Astrocyte (in vitro differentiated cells and primary cell): ENCODE measurements at regions not wholly inside any gene's neighbourhood (a gene's known extent, or its start where the extent isn't known, plus 50 kb on each side); places are given as distances from the start of the nearest gene placed in this dataset.

Experiments used
- DNase-seq: peaks from one replicate; pipeline ENCODE4 v3.0.0-alpha.2; 2010; ENCODE audit warnings: low read depth
- FAIRE-seq: peaks from 2 replicates; lab custom pipeline; 2011; peaks lifted over from hg19 to GRCh38; lab: Jason Lieb, UNC
- H2AFZ ChIP-seq: 2 replicates; pipeline ENCODE4 v1.6.0; 2012; ENCODE audit warnings: low read depth, low read length, inconsistent platforms
- H3K27ac ChIP-seq: 2 replicates; pipeline ENCODE4 v1.5.1; 2011; ENCODE audit warnings: low read depth, low read length, inconsistent platforms
- H3K27me3 ChIP-seq: 2 replicates; pipeline ENCODE4 v1.6.0; 2011; ENCODE audit warnings: low read length, inconsistent platforms; ENCODE audit not compliant: insufficient read depth
- H3K36me3 ChIP-seq: 2 replicates; pipeline ENCODE4 v1.5.1; 2011; ENCODE audit warnings: low read length, inconsistent platforms; ENCODE audit not compliant: insufficient read depth
- H3K4me1 ChIP-seq: 2 replicates; pipeline ENCODE4 v1.5.1; 2011; ENCODE audit warnings: low read length, inconsistent platforms; ENCODE audit not compliant: insufficient read depth
- H3K4me2 ChIP-seq: 2 replicates; pipeline ENCODE4 v1.6.0; 2012; ENCODE audit warnings: low read length, inconsistent platforms
- H3K4me3 ChIP-seq: 2 replicates; pipeline ENCODE4 v1.5.1; 2011; ENCODE audit warnings: low read depth, mild to moderate bottlenecking, low read length, inconsistent platforms; ENCODE audit not compliant: insufficient read depth
- H3K79me2 ChIP-seq: 2 replicates; pipeline ENCODE4 v1.6.0; 2012; ENCODE audit warnings: mild to moderate bottlenecking, low read length, inconsistent platforms; ENCODE audit not compliant: insufficient read depth
- H3K9ac ChIP-seq: 2 replicates; pipeline ENCODE4 v1.6.0; 2012; ENCODE audit warnings: mild to moderate bottlenecking, low read length, inconsistent platforms
- H3K9me3 ChIP-seq: 2 replicates; pipeline ENCODE4 v1.5.1; 2012; ENCODE audit warnings: low read depth, mild to moderate bottlenecking, low read length, inconsistent platforms; ENCODE audit not compliant: insufficient read depth
- H4K20me1 ChIP-seq: 2 replicates; pipeline ENCODE4 v1.6.0; 2012; ENCODE audit warnings: low read length, inconsistent platforms; ENCODE audit not compliant: insufficient read depth
- H3K27ac Mint-ChIP-seq: one replicate; pipeline ENCODE4 v1.8.0; 2021; ENCODE audit warnings: mild to moderate bottlenecking, mixed read lengths; ENCODE audit not compliant: unreplicated experiment
- H3K27me3 Mint-ChIP-seq: one replicate; pipeline ENCODE4 v1.8.0; 2021; ENCODE audit warnings: low read depth, mixed read lengths; ENCODE audit not compliant: unreplicated experiment
- H3K36me3 Mint-ChIP-seq: one replicate; pipeline ENCODE4 v1.8.0; 2021; ENCODE audit warnings: low read depth, mixed read lengths; ENCODE audit not compliant: unreplicated experiment
- H3K4me1 Mint-ChIP-seq: one replicate; pipeline ENCODE4 v1.8.0; 2021; ENCODE audit warnings: low read depth, mixed read lengths; ENCODE audit not compliant: unreplicated experiment
- H3K4me3 Mint-ChIP-seq: one replicate; pipeline ENCODE4 v1.8.0; 2021; ENCODE audit warnings: mild to moderate bottlenecking, moderate library complexity, mixed read lengths; ENCODE audit not compliant: unreplicated experiment
- H3K9me3 Mint-ChIP-seq: one replicate; pipeline ENCODE4 v1.8.0; 2021; ENCODE audit warnings: mild to moderate bottlenecking, mixed read lengths; ENCODE audit not compliant: unreplicated experiment
- EZH2 ChIP-seq: IDR thresholded peaks from 2 replicates; pipeline ENCODE4 v1.6.1; 2012; ENCODE audit warnings: mild to moderate bottlenecking, low read length, inconsistent platforms; ENCODE audit not compliant: insufficient read depth
- TF ChIP-seq, protein P1 (sequence below): IDR thresholded peaks from 2 replicates; pipeline ENCODE4 v1.5.1; 2011; ENCODE audit warnings: low read depth, mild to moderate bottlenecking, inconsistent platforms, low read length, moderate library complexity; ENCODE audit not compliant: insufficient read depth

- no peaks in the 10 kb centered on the region for H4K20me1 ChIP-seq
- H3K27ac ChIP-seq = no peak overlapping the region
- no peak overlapping the region for H2AFZ ChIP-seq
- no peak for FAIRE-seq
- H3K4me3 ChIP-seq = no peak overlapping the region
- H3K9me3 ChIP-seq = no peaks in the 10 kb centered on the region
- H3K79me2 ChIP-seq = no peaks in the 10 kb centered on the region
- Mint-ChIP-seq H3K27me3 (no peaks in the 10 kb centered on the region), H3K36me3 (no peaks in the 10 kb centered on the region), H3K9me3 (peaks cover 2% of the 10 kb centered on the region), H3K4me3 (no peak overlapping the region), H3K27ac (no peak overlapping the region), H3K4me1 (no peaks in the 10 kb centered on the region)
- no peak overlapping the region for H3K9ac ChIP-seq
- no peak overlapping the region for H3K4me2 ChIP-seq
- no peak for DNase-seq
- TF ChIP-seq EZH2 = no peak
- TF ChIP-seq, protein P1, sequence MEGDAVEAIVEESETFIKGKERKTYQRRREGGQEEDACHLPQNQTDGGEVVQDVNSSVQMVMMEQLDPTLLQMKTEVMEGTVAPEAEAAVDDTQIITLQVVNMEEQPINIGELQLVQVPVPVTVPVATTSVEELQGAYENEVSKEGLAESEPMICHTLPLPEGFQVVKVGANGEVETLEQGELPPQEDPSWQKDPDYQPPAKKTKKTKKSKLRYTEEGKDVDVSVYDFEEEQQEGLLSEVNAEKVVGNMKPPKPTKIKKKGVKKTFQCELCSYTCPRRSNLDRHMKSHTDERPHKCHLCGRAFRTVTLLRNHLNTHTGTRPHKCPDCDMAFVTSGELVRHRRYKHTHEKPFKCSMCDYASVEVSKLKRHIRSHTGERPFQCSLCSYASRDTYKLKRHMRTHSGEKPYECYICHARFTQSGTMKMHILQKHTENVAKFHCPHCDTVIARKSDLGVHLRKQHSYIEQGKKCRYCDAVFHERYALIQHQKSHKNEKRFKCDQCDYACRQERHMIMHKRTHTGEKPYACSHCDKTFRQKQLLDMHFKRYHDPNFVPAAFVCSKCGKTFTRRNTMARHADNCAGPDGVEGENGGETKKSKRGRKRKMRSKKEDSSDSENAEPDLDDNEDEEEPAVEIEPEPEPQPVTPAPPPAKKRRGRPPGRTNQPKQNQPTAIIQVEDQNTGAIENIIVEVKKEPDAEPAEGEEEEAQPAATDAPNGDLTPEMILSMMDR = no peak
- H3K36me3 ChIP-seq = no peaks in the 10 kb centered on the region
- no peaks in the 10 kb centered on the region for H3K4me1 ChIP-seq
- H3K27me3 ChIP-seq = no peaks in the 10 kb centered on the region
These were observed 792.8 kb upstream of the CDH8 start for GRCh38 chr16:62829084-62829483.

DNA sequence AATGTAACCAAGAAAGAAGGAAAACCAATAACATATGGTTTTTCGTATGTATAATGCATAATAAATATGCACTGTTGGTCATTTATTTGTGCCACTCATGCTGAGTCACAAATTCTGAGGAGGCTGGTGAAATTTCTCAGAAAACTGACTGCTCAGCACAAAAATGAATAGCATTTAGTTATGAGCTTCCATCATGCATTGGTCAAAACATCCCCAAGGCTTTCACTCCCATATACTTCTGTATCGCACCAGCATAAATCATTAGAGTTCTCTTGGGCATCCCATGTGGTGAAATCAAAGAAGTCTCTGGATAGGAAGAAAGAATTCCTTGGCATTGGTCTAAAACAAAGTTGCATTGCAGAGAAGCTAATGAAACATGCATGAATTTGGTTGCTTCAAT is 785.6 kb upstream of the CDH8 start:
- no peaks in the 10 kb centered on the region for H3K27me3 ChIP-seq
- H3K4me3 Mint-ChIP-seq = no peak overlapping the region
- no peaks in the 10 kb centered on the region for H3K79me2 ChIP-seq
- no peak for TF ChIP-seq EZH2
- TF ChIP-seq, protein P1 = no peak
- no peaks in the 10 kb centered on the region for H3K36me3 Mint-ChIP-seq
- no peak overlapping the region for H3K4me3 ChIP-seq
- H3K4me2 ChIP-seq = no peak overlapping the region
- no peaks in the 10 kb centered on the region for H3K9me3 ChIP-seq
- H3K9ac ChIP-seq = no peak overlapping the region
- no peaks in the 10 kb centered on the region for H4K20me1 ChIP-seq
- H2AFZ ChIP-seq = no peak overlapping the region
- H3K27me3 Mint-ChIP-seq = no peaks in the 10 kb centered on the region
- H3K36me3 ChIP-seq = no peaks in the 10 kb centered on the region
- DNase-seq (no peak), FAIRE-seq (no peak)
- no peaks in the 10 kb centered on the region for H3K4me1 Mint-ChIP-seq
- H3K27ac ChIP-seq = no peak overlapping the region
- H3K4me1 ChIP-seq = no peaks in the 10 kb centered on the region
- H3K9me3 Mint-ChIP-seq = no peaks in the 10 kb centered on the region
- no peak overlapping the region for H3K27ac Mint-ChIP-seq

DNA sequence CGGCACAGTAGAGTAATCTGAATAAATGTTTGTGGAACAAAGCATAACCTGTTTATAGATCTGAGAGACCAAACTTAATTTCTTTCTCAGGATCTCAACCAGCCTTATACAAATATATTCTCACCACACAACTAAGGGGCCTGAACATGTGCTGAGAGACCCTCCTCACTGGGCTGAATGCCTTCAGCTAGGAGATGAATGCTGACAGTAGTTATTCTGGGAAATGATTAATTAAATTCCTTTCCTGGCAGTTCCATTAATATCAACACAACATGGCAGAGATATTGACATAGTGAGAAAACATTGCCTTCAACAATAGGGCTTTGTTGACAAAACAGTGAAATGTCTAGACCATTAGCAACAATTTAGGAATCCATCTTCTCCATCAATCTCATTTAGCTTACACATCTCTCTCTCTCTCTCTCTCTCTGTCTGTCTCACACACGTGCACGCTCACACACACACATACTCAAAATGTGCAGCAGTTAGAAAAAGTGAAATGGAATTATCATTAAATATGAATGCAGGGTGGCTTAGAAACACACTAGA is 780.8 kb upstream of the CDH8 start:
- H3K27me3 Mint-ChIP-seq = no peaks in the 10 kb centered on the region
- FAIRE-seq = no peak
- H3K79me2 ChIP-seq = no peaks in the 10 kb centered on the region

More for the DNA sequence above, 780.8 kb upstream of the CDH8 start:
- Mint-ChIP-seq H3K4me3 (no peak overlapping the region), H3K9me3 (no peaks in the 10 kb centered on the region), H3K27ac (no peak overlapping the region), H3K4me1 (no peaks in the 10 kb centered on the region), H3K36me3 (no peaks in the 10 kb centered on the region)
- no peak for DNase-seq
- Histone ChIP-seq H3K4me2 (no peak overlapping the region), H2AFZ (no peak overlapping the region), H3K27me3 (no peaks in the 10 kb centered on the region), H4K20me1 (no peaks in the 10 kb centered on the region), H3K4me3 (no peak overlapping the region), H3K9me3 (no peaks in the 10 kb centered on the region), H3K4me1 (no peaks in the 10 kb centered on the region), H3K9ac (no peak overlapping the region), H3K36me3 (no peaks in the 10 kb centered on the region), H3K27ac (no peak overlapping the region)
- TF ChIP-seq, protein P1 = no peak
- no peak for TF ChIP-seq EZH2
